HG03520 (cell line): ENCODE measurements at regions not wholly inside any gene's neighbourhood (a gene's known extent, or its start where the extent isn't known, plus 50 kb on each side); places are given as distances from the start of the nearest gene placed in this dataset.

Experiments
- ATAC-seq: cut with Tn5 transposase; IDR thresholded peaks from one replicate; pipeline ENCODE4 v1.9.1; 2021; ENCODE audit warnings: mild to moderate bottlenecking, moderate library complexity; ENCODE audit not compliant: unreplicated experiment

- no peak for ATAC-seq
Measured at GRCh38 chr2:186068139-186068801, 329.7 kb downstream of the FSIP2 start.

GRCh38 chr2:186069676-186070075, 331.1 kb downstream of the FSIP2 start:
- ATAC-seq, result no peak

- no peak for ATAC-seq
Measured at GRCh38 chr2:186085226-186085625, 346.6 kb downstream of the FSIP2 start.

DNA sequence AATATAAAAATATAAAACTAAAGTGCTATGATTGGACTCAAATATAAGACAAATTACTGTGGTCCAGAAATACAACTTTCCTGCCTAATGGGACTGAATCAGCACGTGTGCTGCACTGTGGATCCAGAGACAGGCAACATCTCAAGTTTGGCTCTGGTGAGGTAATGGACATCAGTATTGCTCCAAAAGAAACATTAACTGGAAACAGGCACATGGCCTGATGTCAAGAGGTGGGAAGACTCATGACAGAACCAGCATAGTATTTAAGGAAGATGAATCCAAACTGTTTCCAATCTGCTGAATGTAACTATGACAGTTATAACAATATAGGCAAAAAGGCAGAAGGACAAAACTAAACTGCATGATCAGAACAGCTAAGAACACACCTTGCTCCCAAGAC, 354.6 kb downstream of the FSIP2 start:
- ATAC-seq, result no peak

DNA sequence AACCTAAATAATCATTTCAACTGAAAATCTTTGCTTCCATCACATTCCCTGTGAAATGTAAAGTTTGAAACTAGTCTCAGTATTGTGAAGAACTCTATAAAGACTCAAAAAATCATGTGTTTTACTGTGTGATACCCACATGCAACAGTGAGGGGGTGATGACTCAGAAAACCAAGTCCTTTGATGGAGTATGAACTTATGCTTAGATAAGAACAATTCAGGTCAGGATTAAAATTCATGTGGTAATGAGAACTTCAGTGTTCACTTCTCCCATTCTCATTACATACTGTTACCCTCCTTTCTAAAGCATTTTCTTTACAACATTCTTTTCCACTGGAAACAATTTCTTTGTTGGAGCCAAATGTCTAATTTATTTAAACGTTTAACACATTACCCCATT, 360.2 kb downstream of the FSIP2 start:
- ATAC-seq, result no peak

DNA sequence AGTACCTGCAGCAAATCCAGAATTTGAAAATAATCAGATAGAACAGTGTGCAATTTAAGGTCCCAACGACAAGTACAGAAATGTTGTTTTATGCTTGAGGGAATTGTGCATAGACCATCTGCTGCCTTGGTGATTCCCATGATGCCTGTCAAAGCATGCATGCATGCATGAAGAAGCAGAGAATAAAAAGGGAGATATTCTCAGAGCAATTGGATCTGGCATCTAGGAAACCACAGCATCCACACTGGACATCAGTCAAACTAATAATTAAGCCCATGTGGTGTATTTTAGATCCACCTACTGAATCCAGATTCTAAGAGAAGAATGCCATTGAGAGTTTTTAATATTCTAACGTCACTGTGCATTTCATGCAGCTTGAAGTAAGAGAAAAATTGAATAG, 361.2 kb downstream of the FSIP2 start:
- ATAC-seq, result no peak

DNA sequence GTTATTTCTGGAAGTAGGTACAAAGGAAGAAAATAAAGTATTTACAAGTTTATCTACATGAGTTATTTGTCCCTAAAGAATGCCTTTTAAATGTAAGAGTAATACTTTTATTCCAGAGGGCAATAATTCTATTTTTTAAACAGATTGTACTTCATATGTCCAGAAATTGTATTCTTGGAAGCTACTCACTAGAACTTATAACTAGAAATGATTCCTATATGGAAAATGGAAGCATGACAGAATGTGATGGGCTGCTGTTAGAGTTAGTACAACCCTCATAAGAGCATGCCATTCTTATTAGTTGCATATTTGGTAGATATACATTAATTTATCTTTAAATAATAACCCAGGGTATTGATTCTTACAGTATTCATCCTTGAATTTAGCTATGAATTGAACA, 362.0 kb downstream of the FSIP2 start:
- ATAC-seq, result no peak

DNA sequence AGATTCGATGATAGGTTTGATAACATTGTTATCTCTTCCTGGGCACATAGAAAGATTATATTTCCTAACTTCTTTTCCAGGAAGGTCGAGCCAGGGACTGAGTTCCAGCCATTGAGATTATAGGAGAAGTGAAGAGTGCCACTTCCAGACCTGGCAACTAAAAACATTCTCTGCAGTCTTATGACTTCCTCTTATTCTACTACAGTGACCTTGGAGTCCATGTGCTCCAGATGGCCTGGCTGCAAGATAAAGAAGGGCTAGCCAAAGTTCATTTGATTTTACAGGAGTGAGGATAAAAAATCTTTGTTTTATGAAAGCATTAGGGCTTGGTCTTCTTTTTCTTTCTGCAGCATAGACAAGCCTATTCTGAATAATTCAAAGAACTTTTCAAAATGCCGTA, 363.0 kb downstream of the FSIP2 start:
- no peak for ATAC-seq

DNA sequence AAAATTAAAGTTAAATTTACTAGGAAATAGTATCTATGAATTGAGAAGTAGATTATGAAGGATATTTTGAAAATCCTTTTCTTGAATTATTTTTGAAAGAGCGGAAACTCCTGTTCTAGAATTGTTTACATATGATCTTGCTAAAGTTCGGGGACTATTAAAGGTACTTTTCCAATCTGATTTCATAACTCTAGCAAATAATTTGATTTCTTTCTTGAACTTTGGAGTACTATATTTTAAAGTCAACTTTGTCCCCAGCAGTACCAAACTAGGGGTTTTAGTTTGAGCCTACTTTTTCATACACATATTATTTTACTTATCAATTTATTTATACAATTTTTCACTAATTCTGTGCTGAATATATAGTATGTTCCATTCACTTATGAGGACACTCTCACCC, 364.7 kb downstream of the FSIP2 start:
- ATAC-seq, result no peak

GRCh38 chr2:186105016-186105724, 366.6 kb downstream of the FSIP2 start:
- ATAC-seq, result no peak

DNA sequence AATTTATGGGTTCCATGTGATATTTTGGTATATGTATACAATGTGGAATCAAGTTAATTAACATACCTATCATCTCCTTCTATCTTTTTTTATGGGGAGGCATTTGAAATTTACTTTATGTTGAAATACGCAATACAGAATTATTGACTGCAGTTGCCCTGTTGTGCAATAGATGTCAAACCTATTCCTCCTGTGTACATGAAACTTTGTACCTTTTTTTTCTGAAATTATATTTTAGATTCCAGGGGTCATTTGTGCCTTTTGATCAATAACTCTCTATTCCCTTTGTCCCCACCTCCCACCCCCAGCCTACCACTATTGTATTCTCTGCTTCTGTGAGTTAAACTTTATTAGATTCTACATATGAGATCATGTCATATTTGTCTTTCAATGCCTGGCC, 369.9 kb downstream of the FSIP2 start:
- ATAC-seq, result no peak

DNA sequence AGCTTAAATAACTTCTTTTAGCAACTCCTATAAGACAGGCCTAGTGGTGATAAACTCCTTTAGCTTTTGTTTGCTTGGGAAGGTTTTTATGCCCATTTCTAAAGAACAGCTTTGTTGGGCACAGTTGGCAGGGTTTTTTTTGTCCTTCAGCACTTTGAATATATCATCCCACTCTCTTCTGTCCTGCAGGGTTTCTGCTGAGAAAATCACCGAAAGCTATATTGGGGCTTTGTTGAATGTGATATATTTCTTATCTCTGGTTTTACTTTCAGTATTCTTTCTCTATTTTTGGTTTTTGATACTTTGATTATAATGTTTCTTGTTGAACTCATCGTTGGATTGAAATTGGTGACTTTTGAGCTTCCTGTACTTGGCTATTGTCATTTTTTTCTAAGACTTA, 372.8 kb upstream of the ZC3H15 start:
- ATAC-seq, result no peak

DNA sequence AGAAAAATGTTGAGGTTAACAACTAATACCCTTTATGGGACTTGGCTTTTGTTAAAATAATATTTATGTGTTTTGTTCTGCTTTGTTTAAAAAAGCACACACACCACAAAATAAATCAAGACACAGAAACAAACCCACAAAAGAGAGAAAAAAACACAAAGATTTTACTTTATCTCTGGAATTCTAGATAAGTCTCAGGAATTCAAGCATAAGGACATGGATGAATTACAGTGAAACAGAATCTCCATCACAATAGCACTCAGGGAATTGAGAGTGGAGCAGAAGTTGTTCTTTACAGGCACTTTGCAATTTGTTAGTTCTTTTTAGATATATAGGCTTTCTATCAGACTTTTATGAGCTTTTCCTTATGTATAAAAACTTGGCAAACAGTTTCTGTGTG, 360.9 kb upstream of the ZC3H15 start:
- no peak for ATAC-seq

GRCh38 chr2:186125625-186126024, 360.4 kb upstream of the ZC3H15 start:
- no peak for ATAC-seq

- no peak for ATAC-seq
Measured at GRCh38 chr2:186126181-186126580, 359.9 kb upstream of the ZC3H15 start.

DNA sequence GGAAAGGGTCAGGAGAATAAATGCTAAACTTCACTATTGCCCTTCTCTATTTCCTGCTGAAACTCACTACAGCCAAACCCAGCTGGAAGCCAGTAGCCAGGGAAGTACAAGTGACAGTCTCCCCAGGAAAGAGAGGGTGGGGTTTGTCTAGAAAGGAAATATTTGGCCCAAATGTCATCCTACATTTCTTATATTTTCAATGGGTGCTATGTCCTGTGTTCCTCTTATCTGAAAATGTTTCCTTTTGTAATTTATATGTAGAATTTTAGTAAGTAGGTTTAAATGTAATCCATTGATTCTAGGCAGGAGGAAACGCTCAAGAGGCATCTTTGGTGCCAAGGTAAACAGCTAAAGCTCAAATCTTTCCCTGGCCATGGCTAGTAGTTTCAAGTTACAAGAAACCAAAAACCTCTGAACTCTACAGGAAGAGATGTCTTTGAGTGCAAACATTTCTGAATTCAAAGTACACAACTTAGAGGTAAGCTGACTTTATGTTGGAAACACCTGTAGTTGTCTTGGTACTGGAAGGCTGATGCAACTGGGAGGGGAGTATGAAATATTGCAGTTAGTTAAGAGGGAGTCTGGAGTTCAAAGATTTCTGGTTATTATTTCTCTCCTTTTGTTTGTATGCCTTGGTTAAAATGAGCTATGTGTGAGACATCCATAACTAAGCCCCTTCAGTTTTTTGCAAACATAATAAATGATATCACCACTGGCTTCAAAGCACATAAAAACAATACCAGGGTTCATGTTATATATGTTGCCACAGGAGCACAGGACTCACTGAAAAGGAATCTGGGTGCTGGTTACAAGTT, 356.1 kb upstream of the ZC3H15 start:
- ATAC-seq, result no peak

DNA sequence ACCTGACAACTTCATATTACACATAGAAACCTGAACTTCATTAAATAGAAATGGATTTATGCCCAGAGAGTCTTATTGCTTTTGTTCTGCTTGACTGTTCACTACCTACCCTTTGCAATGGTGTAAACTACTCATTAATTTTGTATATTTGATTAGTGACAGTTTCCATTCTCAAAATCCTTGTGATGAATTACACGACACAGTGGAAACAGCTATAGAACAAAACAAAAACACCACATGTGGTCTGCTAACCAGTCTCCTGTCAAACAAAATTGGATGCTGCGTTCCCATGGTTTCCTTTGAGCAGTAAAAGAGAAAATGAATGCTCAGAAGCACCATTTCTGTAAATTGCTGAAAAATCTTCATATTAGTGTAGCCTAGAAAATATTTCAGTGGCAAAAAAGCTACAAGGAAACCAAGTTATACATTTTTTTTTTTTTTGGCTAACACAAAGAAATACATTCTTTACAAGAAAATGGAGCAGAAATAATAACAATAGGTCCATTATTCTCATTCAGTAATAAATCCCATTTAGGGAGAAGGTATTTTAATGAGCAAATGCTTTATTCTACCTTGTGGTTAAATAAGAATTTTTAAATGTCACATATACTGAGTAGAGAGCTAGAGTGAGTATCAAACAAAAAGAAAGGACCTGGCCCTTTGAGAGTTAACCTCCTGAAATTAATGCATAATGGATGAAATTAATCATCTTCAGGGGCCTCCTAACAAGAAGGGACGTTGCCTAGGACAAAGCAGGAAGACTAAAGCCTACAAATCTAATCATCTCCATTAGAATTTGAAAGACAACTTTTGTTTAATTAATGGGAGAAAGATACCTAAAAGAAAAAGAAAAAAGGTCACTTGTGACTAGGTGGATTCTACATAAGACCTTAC, 355.1 kb upstream of the ZC3H15 start:
- ATAC-seq, result no peak

DNA sequence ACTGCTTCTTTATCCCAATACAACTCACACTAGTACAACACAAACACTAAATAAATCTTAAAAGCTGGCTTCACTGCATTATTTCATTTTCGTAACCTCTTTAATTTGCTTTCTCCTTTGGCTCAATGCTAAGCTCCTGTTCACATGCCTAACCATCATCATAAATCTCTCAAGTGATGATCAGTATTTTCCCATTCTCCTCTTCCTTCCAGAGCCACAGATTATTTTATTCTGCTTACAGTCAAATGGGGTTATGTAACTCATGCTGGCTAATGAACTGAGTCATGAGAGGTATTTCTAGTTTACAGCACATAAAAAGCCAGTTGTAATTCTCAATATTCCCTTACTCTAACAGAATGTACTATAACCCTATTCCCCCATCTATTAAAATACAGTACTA, 350.4 kb upstream of the ZC3H15 start:
- ATAC-seq, result no peak

DNA sequence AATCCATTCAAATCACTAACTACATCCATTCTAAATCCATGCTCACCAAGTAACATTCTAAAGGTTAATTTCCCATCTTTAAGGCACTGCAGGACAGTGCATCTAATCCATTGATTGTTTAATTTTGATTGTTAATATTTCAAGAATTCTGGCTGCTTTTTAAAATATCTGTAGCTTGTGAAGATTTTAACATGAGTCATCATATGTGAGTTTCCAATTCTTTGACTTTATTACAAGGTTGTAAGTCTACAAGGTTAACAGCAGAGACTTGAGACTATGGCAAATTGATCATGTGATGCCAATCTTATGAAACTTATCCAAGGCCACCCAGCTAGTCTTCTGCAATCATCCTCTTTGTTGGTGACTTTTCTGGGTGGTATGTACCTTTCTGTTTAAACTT, 349.2 kb upstream of the ZC3H15 start:
- no peak for ATAC-seq

- no peak for ATAC-seq
Measured at GRCh38 chr2:186138845-186139244, 347.2 kb upstream of the ZC3H15 start.

DNA sequence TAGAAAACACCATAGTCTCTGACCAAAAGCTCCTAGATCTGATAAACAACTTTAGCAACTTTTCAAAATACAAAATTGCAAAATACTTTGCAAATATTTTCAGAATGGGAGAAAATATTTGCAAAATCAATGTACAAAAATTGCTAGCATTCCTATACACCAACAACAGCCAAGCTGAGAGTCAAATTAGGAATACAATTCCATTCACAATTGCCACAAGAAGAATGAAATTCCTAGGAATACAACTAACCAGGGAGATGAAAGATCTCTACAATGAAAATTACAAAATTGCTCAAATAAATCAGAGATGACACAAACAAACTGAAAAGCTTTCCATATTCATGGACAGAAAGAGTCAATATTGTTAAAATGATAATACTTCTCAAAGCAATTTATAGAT, 327.0 kb upstream of the ZC3H15 start:
- ATAC-seq, result no peak
